Lower leg skin (tissue), 3 donors: ENCODE measurements at regions not wholly inside any gene's neighbourhood (a gene's known extent, or its start where the extent isn't known, plus 50 kb on each side); places are given as distances from the start of the nearest gene placed in this dataset.

Experiments
- POLR2A ChIP-seq, 2 donors: fragments of 450-650 bp; IDR thresholded peaks; one replicate each; pipeline ENCODE4 v1.6.1; 2016 to 2017; ENCODE audit warnings: antibody characterized with exemption in 2 of 2, mild to moderate bottlenecking in 1 of 2, moderate library complexity in 1 of 2
- TF ChIP-seq, protein P1 (sequence below), 3 donors: fragments of 450-650 bp; IDR thresholded peaks; one replicate each; pipeline ENCODE4 v1.5.1; 2016; ENCODE audit warnings: antibody characterized with exemption in 3 of 3, mild to moderate bottlenecking in 3 of 3, moderate library complexity in 2 of 3

DNA sequence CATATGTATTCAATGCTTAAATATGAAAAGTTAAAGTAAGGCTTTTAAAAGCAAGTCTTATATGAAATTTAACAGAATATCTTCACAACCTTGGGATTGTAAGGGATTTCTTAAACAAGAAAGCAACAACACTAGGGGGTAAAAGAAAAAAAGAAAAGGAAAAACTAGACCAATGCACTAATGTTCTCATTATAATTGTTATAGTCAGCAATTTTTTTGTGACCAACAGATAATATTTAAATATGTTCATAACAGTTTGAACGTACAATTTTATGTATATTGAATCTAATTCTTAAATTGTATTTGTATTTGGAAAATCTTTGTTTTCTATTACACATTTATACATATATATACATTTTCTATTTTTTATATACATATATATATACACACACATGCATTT is 1397.8 kb upstream of the ADGRB3 start:
- TF ChIP-seq, protein P1, sequence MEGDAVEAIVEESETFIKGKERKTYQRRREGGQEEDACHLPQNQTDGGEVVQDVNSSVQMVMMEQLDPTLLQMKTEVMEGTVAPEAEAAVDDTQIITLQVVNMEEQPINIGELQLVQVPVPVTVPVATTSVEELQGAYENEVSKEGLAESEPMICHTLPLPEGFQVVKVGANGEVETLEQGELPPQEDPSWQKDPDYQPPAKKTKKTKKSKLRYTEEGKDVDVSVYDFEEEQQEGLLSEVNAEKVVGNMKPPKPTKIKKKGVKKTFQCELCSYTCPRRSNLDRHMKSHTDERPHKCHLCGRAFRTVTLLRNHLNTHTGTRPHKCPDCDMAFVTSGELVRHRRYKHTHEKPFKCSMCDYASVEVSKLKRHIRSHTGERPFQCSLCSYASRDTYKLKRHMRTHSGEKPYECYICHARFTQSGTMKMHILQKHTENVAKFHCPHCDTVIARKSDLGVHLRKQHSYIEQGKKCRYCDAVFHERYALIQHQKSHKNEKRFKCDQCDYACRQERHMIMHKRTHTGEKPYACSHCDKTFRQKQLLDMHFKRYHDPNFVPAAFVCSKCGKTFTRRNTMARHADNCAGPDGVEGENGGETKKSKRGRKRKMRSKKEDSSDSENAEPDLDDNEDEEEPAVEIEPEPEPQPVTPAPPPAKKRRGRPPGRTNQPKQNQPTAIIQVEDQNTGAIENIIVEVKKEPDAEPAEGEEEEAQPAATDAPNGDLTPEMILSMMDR (IDR thresholded peaks at IDR 0.05), result no peak
- no peak for TF ChIP-seq POLR2A (IDR thresholded peaks at IDR 0.05)
